Stimulated activated CD4-positive, alpha-beta T cell treated with anti-CD3 and anti-CD28 coated beads, Interleukin-1b, Interleukin-23, amount 100 ng/mL, for 1 hour (primary cell): ENCODE measurements at regions not wholly inside any gene's neighbourhood (a gene's known extent, or its start where the extent isn't known, plus 50 kb on each side); places are given as distances from the start of the nearest gene placed in this dataset.
A peak's percentile ranks its signal among the peaks of the same experiment; 100 is the strongest.
"Not testable (repeated sequence)": the region's sequence is repeated elsewhere in the genome, so short reads cannot be mapped to it uniquely, and the experiment has no call there.

Experiments used
- DNase-seq, 2 donors: peaks; one replicate each; pipeline ENCODE4 v3.0.0-alpha.2; 2020; ENCODE audit warnings: low read depth in 2 of 2

- no peak for DNase-seq
Measured at GRCh38 chrX:78603908-78604307, 55.2 kb downstream of the RTL3 start.

- no peak for DNase-seq
Measured at GRCh38 chrX:78595901-78596502, 63.1 kb downstream of the RTL3 start.

GRCh38 chrX:78593701-78594100 lies 65.4 kb downstream of the RTL3 start:
- DNase-seq: no peak

- no peak for DNase-seq
Measured at GRCh38 chrX:78592030-78592429, 67.1 kb downstream of the RTL3 start.

GRCh38 chrX:78574306-78574705 lies 84.8 kb downstream of the RTL3 start:
- DNase-seq: no peak

- DNase-seq: no peak
Measured at GRCh38 chrX:78573630-78574029, 85.5 kb downstream of the RTL3 start.

GRCh38 chrX:78571849-78572248 lies 87.3 kb downstream of the RTL3 start:
- no peak for DNase-seq

- no peak for DNase-seq
Measured at GRCh38 chrX:78555401-78555980, 103.6 kb downstream of the RTL3 start.

- DNase-seq: not testable (repeated sequence)
Measured at GRCh38 chrX:78552628-78553027, 106.5 kb downstream of the RTL3 start.

GRCh38 chrX:78548012-78548411 lies 111.1 kb downstream of the RTL3 start:
- DNase-seq: no peak

GRCh38 chrX:78545233-78545632 lies 113.9 kb downstream of the RTL3 start:
- DNase-seq: no peak

GRCh38 chrX:78543281-78543680 lies 115.8 kb downstream of the RTL3 start:
- DNase-seq: no peak

GRCh38 chrX:78540171-78540570 lies 119.0 kb downstream of the RTL3 start:
- DNase-seq: no peak

- DNase-seq: no peak
Measured at GRCh38 chrX:78534221-78534620, 124.9 kb downstream of the RTL3 start.

- DNase-seq: no peak
Measured at GRCh38 chrX:78532363-78532762, 126.8 kb downstream of the RTL3 start.

GRCh38 chrX:78527818-78528217 lies 131.3 kb downstream of the RTL3 start:
- DNase-seq: no peak

- no peak for DNase-seq
Measured at GRCh38 chrX:78527263-78527662, 131.9 kb downstream of the RTL3 start.

- no peak for DNase-seq
Measured at GRCh38 chrX:78522601-78523000, 136.5 kb downstream of the RTL3 start.

- DNase-seq: peak in 1 of 2 donors; percentile 6
Measured at GRCh38 chrX:78517124-78517523, 142.0 kb downstream of the RTL3 start.

GRCh38 chrX:78514852-78515251 lies 144.3 kb downstream of the RTL3 start:
- DNase-seq: no peak

- no peak for DNase-seq
Measured at GRCh38 chrX:78513971-78514738, 145.0 kb downstream of the RTL3 start.

GRCh38 chrX:78506248-78506647 lies 152.9 kb downstream of the RTL3 start:
- DNase-seq: no peak

GRCh38 chrX:78496483-78496882 lies 162.6 kb downstream of the RTL3 start:
- no peak for DNase-seq
